ENCODE measurements at regions not wholly inside any gene's neighbourhood (a gene's known extent, or its start where the extent isn't known, plus 50 kb on each side); places are given as distances from the start of the nearest gene placed in this dataset.

DNA sequence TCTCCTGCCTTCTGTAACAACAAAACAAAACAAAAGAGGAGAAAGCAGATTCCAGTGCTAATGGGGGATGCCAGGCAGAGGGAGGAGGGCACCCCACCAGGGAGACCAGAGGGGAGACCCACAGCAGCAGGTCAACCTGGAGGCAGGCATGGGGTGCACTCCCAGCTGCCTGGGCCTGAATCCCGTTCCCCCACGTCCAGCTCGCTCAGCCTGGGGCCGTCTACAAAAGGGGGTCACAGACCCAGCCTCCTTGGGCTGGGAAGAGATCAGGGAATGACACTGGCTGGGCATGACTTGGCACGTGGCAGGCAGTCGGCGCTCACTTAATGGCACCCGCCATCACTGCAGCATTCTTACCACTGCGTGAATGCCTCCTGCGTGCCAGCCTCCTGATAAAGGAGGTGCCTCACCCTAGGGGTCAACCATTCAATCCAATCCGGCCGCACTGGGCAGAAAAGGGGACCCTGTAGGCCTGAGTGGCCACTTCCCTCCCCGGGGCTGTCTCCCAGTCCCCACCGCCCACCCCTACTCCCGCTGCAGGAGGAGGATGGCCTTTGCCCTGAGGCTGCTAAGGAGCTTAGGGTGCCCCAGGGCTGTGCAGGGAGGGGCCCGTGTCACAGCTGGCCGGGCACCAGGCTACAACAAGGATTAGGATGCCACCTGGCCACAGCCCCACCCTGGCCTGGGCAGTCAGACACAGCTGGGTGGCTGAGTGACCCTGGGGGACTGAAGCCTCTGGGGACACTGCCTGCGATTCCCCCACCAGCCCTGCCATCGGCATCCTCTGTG lies 87.5 kb downstream of the NCOR2 start:
- TF ChIP-seq, protein P1, sequence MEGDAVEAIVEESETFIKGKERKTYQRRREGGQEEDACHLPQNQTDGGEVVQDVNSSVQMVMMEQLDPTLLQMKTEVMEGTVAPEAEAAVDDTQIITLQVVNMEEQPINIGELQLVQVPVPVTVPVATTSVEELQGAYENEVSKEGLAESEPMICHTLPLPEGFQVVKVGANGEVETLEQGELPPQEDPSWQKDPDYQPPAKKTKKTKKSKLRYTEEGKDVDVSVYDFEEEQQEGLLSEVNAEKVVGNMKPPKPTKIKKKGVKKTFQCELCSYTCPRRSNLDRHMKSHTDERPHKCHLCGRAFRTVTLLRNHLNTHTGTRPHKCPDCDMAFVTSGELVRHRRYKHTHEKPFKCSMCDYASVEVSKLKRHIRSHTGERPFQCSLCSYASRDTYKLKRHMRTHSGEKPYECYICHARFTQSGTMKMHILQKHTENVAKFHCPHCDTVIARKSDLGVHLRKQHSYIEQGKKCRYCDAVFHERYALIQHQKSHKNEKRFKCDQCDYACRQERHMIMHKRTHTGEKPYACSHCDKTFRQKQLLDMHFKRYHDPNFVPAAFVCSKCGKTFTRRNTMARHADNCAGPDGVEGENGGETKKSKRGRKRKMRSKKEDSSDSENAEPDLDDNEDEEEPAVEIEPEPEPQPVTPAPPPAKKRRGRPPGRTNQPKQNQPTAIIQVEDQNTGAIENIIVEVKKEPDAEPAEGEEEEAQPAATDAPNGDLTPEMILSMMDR (IDR thresholded peaks at IDR 0.05): no peak
- no peak for TF ChIP-seq POLR2A (IDR thresholded peaks at IDR 0.05)
- no peak for TF ChIP-seq POLR2AphosphoS5 (IDR thresholded peaks at IDR 0.05)
- no peak for TF ChIP-seq EP300 (IDR thresholded peaks at IDR 0.05)
